Endothelial cell of umbilical vein (primary cell): ENCODE measurements at regions not wholly inside any gene's neighbourhood (a gene's known extent, or its start where the extent isn't known, plus 50 kb on each side); places are given as distances from the start of the nearest gene placed in this dataset.

Source experiments
- BruUV-seq: library from RNA; stranded (reverse); fragments of 400-500 nt; replicated peaks from 2 replicates; lab custom pipeline; 2021; lab: Mats Ljungman, UMichigan
- CTCF ChIA-PET: fragments of 300-600, 350-600 bp; sonication (Branson Sonifier 250); formaldehyde crosslinking; loops from one replicate; lab custom pipeline; 2021; ENCODE audit warnings: antibody characterized with exemption, inconsistent platforms; lab: Charles Lee
- POLR2A ChIA-PET: fragments of 300-600, 350-600 bp; sonication (Branson Sonifier 250); formaldehyde crosslinking; loops from one replicate; lab custom pipeline; 2021; ENCODE audit warnings: antibody characterized with exemption, inconsistent platforms; lab: Charles Lee
- DNase-seq: peaks from one replicate; pipeline ENCODE4 v3.0.0-alpha.2; 2011; ENCODE audit warnings: low read depth, low spot score
- FAIRE-seq: peaks from 2 replicates; lab custom pipeline; 2011; peaks lifted over from hg19 to GRCh38; lab: Jason Lieb, UNC
- H2AFZ ChIP-seq: 2 replicates; pipeline ENCODE4 v1.6.0; 2012; ENCODE audit warnings: low read depth, low read length, control low read depth, inconsistent platforms
- H3K27ac ChIP-seq: 2 replicates; pipeline ENCODE4 v1.5.1; 2011; ENCODE audit warnings: low read depth, mild to moderate bottlenecking, control low read depth, low read length, moderate library complexity; ENCODE audit not compliant: insufficient read depth
- H3K27me3 ChIP-seq, 2 experiments: 2 replicates each; pipeline versions ENCODE4 v1.6.0 to v1.6.1; 2011; ENCODE audit warnings: low read length in 2 of 2, mixed read lengths in 1 of 2; ENCODE audit not compliant: control insufficient read depth in 2 of 2, insufficient read depth in 2 of 2
- H3K36me3 ChIP-seq, 2 experiments: 2 replicates in 1 of 2; 3 replicates in 1 of 2; pipeline ENCODE4 v1.5.1; 2011; ENCODE audit warnings: low read length in 2 of 2, mild to moderate bottlenecking in 1 of 2, moderate library complexity in 1 of 2; ENCODE audit not compliant: control insufficient read depth in 2 of 2, insufficient read depth in 2 of 2; ENCODE audit errors: extremely low read depth in 1 of 2
- H3K4me1 ChIP-seq: 3 replicates; pipeline ENCODE4 v1.5.1; 2011; ENCODE audit warnings: mild to moderate bottlenecking, low read length; ENCODE audit not compliant: control insufficient read depth, insufficient read depth; ENCODE audit errors: extremely low read depth
- H3K4me2 ChIP-seq: 2 replicates; pipeline ENCODE4 v1.6.1; 2011; ENCODE audit warnings: low read length, control low read depth, mixed read lengths; ENCODE audit not compliant: insufficient read depth
- H3K4me3 ChIP-seq, 3 experiments: fragments of 200-600 bp in 1 of 3; sonication (generic), shearing (Covaris generic) in 1 of 3; replicated peaks in 1 of 3; 2 replicates each; pipeline ENCODE4 v1.5.1; 2011 to 2016; ENCODE audit warnings: control low read depth in 3 of 3, low read length in 3 of 3, mild to moderate bottlenecking in 2 of 3, inconsistent platforms in 1 of 3, low read depth in 1 of 3, moderate library complexity in 1 of 3; ENCODE audit not compliant: insufficient read depth in 1 of 3
- H3K79me2 ChIP-seq: 2 replicates; pipeline ENCODE4 v1.6.0; 2012; ENCODE audit warnings: low read length, inconsistent platforms; ENCODE audit not compliant: control insufficient read depth, insufficient read depth
- H3K9ac ChIP-seq: replicated peaks from 2 replicates; pipeline ENCODE3; 2011; ENCODE audit warnings: low read length, control low read depth; ENCODE audit not compliant: insufficient read depth; ENCODE audit errors: extremely low read depth
- H3K9me1 ChIP-seq: replicated peaks from 3 replicates; pipeline ENCODE4 v1.6.0; 2011; ENCODE audit warnings: mild to moderate bottlenecking, low read length; ENCODE audit not compliant: control insufficient read depth, insufficient read depth; ENCODE audit errors: extremely low read depth
- H3K9me3 ChIP-seq: replicated peaks from 2 replicates; pipeline ENCODE4 v1.5.1; 2012; ENCODE audit warnings: low read length, inconsistent platforms; ENCODE audit not compliant: control insufficient read depth, insufficient read depth
- H4K20me1 ChIP-seq: replicated peaks from 2 replicates; pipeline ENCODE3; 2011; ENCODE audit warnings: mild to moderate bottlenecking, low read length; ENCODE audit not compliant: control insufficient read depth, insufficient read depth; ENCODE audit errors: extremely low read depth
- EZH2 ChIP-seq: IDR thresholded peaks from 2 replicates; pipeline ENCODE4 v1.6.1; 2012; ENCODE audit warnings: borderline replicate concordance, low read depth, mild to moderate bottlenecking, moderate library complexity, low read length, inconsistent platforms; ENCODE audit not compliant: severe bottlenecking
- FOS ChIP-seq: IDR thresholded peaks from 2 replicates; pipeline ENCODE4 v1.6.1; 2011; ENCODE audit warnings: mild to moderate bottlenecking, low read length, moderate library complexity, borderline replicate concordance; ENCODE audit not compliant: insufficient read depth
- GATA2 ChIP-seq: IDR thresholded peaks from 2 replicates; pipeline ENCODE4 v1.7.0; 2011; ENCODE audit warnings: low read depth, mild to moderate bottlenecking, moderate library complexity, mixed read lengths, low read length; ENCODE audit not compliant: insufficient read length, insufficient read depth
- JUN ChIP-seq: IDR thresholded peaks from 2 replicates; pipeline ENCODE4 v1.6.1; 2011; ENCODE audit warnings: borderline replicate concordance, low read depth; ENCODE audit not compliant: insufficient read length, insufficient read depth
- MYC ChIP-seq: IDR thresholded peaks from one replicate; pipeline ENCODE4 v1.6.1; 2011; ENCODE audit warnings: mild to moderate bottlenecking, low read depth, low read length
- POLR2A ChIP-seq: IDR thresholded peaks from 2 replicates; pipeline ENCODE4 v1.6.1; 2012; ENCODE audit warnings: low read depth, mild to moderate bottlenecking, control low read depth, low read length
- POLR2AphosphoS5 ChIP-seq: IDR thresholded peaks from 2 replicates; pipeline ENCODE4 v1.6.1; 2012; ENCODE audit warnings: low read depth, mild to moderate bottlenecking, control low read depth, low read length, moderate library complexity; ENCODE audit not compliant: insufficient read depth
- dilution Hi-C: fragments of 300-500 bp; cut with MboI; formaldehyde crosslinking; loops from one replicate; pipeline ENCODE4 v1.15.0; 2019; ENCODE audit warnings: low sequenced_read_pairs; ENCODE audit not compliant: extremely low pct_ligation_motif_present
- intact Hi-C: fragments of 100-400 bp; cut with micrococcal nuclease; formaldehyde crosslinking; loops from one replicate; pipeline ENCODE4 v1.10.0; 2022
- TF ChIP-seq, protein P1 (sequence below), 2 donors: IDR thresholded peaks; 1 replicate in 1 of 2; 2 replicates in 1 of 2; pipeline ENCODE4 v1.5.1; 2011; ENCODE audit warnings: low read length in 2 of 2, mild to moderate bottlenecking in 2 of 2, moderate library complexity in 2 of 2, control low read depth in 1 of 2, inconsistent platforms in 1 of 2, low read depth in 1 of 2; ENCODE audit not compliant: insufficient read depth in 1 of 2; ENCODE audit errors: extremely low read depth in 1 of 2
- TF ChIP-seq, protein P2 (sequence below): IDR thresholded peaks from 2 replicates; pipeline ENCODE4 v1.6.1; 2011; ENCODE audit not compliant: insufficient read depth, insufficient read length

DNA sequence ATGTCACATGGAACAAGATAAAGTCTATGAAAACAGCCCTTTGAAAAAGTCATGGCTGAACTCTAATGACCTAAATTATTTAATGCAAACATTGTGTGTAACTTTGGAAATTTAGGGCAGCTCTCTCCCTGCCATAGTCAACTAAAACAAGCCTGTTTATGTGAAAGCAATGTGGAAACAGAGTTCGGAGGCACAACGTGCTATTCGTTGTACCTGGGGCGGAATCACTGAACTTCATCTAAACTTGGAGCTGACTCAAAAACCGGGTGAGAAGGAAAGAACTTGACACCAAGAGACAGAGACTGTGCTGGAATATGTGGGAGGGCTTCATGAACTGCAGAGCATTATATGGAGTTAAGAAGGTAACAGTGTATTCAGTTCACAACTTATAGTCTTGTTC, 764.9 kb upstream of the GOLIM4 start:
- dilution Hi-C loops = no loop called here
- Histone ChIP-seq H3K79me2 (no peaks in the 10 kb centered on the region), H3K36me3 (no peaks in the 10 kb centered on the region), H3K4me1 (no peaks in the 10 kb centered on the region), H3K9me3 (no peaks in the 10 kb centered on the region), H4K20me1 (no peaks in the 10 kb centered on the region), H3K4me2 (no peak overlapping the region), H2AFZ (no peak overlapping the region), H3K27me3 (peaks cover 0 to 15% of the 10 kb centered on the region in 2 experiments), H3K4me3 (no peak overlapping the region), H3K27ac (no peak overlapping the region), H3K9me1 (no peaks in the 10 kb centered on the region), H3K9ac (no peak overlapping the region)
- FAIRE-seq (no peak), DNase-seq (no peak)
- CTCF ChIA-PET = interaction anchor here (0.9 to 4.1 kb wide), 3 partner anchors 13 to 808 kb away, joined by 3 to 13 read pairs (median 4); no protein-coding TSS in a partner anchor
- intact Hi-C loops = no loop called here
- POLR2A ChIA-PET = no interaction called here
- TF ChIP-seq JUN (no peak), POLR2AphosphoS5 (no peak), POLR2A (no peak), GATA2 (no peak), FOS (no peak), MYC (no peak), EZH2 (no peak)
- TF ChIP-seq, protein P1, sequence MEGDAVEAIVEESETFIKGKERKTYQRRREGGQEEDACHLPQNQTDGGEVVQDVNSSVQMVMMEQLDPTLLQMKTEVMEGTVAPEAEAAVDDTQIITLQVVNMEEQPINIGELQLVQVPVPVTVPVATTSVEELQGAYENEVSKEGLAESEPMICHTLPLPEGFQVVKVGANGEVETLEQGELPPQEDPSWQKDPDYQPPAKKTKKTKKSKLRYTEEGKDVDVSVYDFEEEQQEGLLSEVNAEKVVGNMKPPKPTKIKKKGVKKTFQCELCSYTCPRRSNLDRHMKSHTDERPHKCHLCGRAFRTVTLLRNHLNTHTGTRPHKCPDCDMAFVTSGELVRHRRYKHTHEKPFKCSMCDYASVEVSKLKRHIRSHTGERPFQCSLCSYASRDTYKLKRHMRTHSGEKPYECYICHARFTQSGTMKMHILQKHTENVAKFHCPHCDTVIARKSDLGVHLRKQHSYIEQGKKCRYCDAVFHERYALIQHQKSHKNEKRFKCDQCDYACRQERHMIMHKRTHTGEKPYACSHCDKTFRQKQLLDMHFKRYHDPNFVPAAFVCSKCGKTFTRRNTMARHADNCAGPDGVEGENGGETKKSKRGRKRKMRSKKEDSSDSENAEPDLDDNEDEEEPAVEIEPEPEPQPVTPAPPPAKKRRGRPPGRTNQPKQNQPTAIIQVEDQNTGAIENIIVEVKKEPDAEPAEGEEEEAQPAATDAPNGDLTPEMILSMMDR (IDR thresholded peaks at IDR 0.05; ENCODE audit: extremely low read depth in 1 of 2, insufficient read depth in 1 of 2, low read depth in 1 of 2, low read length in 2 of 2) = no peak
- TF ChIP-seq, protein P2, sequence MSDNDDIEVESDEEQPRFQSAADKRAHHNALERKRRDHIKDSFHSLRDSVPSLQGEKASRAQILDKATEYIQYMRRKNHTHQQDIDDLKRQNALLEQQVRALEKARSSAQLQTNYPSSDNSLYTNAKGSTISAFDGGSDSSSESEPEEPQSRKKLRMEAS = no peak
- no TSS peak for BruUV-seq
